ENCODE measurements at regions not wholly inside any gene's neighbourhood (a gene's known extent, or its start where the extent isn't known, plus 50 kb on each side); places are given as distances from the start of the nearest gene placed in this dataset.

DNA sequence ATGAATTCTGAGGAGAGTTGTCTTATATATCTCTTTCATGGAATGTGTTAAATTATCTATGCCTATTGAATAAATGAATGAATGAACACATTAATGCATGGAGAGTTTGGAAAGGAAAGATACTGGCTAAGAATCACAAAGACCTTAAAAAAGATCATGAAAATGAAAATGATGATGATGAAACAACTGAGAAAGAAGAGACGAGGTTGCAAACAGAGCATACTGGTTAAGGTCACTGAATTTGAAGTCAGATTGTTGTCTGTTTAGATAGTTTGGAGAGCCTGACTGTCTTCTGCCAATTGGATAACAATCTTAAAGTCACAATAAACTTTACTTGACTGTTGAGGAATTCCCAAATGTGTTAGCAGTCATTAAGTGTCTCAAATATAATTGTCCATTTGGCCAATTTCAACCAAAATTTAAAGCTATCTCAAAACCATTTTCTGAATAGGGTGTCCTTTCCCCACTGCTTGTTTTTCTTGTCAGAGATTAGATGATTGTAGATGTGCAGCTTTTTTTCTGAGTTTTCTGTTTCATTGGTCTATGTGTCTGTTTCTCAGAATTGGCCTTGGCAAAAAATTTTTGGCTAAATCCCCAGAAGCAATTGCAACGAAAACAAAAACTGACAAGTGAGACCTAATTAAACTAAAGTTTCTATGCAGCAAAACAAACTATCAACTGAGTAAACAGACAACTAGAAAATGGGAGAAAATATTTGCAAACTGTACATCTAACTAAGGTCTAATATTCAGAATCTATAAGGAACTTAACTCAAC lies 132.2 kb downstream of the PTGER3 start:
- no peak for TF ChIP-seq CEBPB (IDR thresholded peaks at IDR 0.05; ENCODE audit: low read depth)
- TF ChIP-seq, protein P1, sequence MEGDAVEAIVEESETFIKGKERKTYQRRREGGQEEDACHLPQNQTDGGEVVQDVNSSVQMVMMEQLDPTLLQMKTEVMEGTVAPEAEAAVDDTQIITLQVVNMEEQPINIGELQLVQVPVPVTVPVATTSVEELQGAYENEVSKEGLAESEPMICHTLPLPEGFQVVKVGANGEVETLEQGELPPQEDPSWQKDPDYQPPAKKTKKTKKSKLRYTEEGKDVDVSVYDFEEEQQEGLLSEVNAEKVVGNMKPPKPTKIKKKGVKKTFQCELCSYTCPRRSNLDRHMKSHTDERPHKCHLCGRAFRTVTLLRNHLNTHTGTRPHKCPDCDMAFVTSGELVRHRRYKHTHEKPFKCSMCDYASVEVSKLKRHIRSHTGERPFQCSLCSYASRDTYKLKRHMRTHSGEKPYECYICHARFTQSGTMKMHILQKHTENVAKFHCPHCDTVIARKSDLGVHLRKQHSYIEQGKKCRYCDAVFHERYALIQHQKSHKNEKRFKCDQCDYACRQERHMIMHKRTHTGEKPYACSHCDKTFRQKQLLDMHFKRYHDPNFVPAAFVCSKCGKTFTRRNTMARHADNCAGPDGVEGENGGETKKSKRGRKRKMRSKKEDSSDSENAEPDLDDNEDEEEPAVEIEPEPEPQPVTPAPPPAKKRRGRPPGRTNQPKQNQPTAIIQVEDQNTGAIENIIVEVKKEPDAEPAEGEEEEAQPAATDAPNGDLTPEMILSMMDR (IDR thresholded peaks at IDR 0.05 in 2 of 3, conservative IDR thresholded peaks at IDR 0.05 in 1 of 3; ENCODE audit: borderline replicate concordance in 1 of 3, insufficient read depth in 1 of 3, low read depth in 2 of 3, low read length in 2 of 3): no peak
- TF ChIP-seq, protein P2, sequence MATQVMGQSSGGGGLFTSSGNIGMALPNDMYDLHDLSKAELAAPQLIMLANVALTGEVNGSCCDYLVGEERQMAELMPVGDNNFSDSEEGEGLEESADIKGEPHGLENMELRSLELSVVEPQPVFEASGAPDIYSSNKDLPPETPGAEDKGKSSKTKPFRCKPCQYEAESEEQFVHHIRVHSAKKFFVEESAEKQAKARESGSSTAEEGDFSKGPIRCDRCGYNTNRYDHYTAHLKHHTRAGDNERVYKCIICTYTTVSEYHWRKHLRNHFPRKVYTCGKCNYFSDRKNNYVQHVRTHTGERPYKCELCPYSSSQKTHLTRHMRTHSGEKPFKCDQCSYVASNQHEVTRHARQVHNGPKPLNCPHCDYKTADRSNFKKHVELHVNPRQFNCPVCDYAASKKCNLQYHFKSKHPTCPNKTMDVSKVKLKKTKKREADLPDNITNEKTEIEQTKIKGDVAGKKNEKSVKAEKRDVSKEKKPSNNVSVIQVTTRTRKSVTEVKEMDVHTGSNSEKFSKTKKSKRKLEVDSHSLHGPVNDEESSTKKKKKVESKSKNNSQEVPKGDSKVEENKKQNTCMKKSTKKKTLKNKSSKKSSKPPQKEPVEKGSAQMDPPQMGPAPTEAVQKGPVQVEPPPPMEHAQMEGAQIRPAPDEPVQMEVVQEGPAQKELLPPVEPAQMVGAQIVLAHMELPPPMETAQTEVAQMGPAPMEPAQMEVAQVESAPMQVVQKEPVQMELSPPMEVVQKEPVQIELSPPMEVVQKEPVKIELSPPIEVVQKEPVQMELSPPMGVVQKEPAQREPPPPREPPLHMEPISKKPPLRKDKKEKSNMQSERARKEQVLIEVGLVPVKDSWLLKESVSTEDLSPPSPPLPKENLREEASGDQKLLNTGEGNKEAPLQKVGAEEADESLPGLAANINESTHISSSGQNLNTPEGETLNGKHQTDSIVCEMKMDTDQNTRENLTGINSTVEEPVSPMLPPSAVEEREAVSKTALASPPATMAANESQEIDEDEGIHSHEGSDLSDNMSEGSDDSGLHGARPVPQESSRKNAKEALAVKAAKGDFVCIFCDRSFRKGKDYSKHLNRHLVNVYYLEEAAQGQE (IDR thresholded peaks at IDR 0.05; ENCODE audit: low read depth): no peak

All from HCT116 (cell line).